ENCODE measurements at regions not wholly inside any gene's neighbourhood (a gene's known extent, or its start where the extent isn't known, plus 50 kb on each side); places are given as distances from the start of the nearest gene placed in this dataset.

GRCh38 chr1:59012378-59012777 lies 228.5 kb upstream of the JUN start:
- Histone ChIP-seq H3K27me3 (ENCODE audit: control insufficient read depth, insufficient read depth, low read length, poor library complexity, severe bottlenecking) (peaks cover 16% of the 10 kb centered on the region), H3K9ac (ENCODE audit: extremely low read depth, low read length, poor library complexity, severe bottlenecking) (no peak overlapping the region), H3K36me3 (ENCODE audit: control insufficient read depth, insufficient read depth, low read length) (no peaks in the 10 kb centered on the region), H3K4me3 (ENCODE audit: low read length) (no peak overlapping the region), H3K4me1 (ENCODE audit: control insufficient read depth, insufficient read depth, low read length) (peaks cover 8% of the 10 kb centered on the region), H3K9me3 (ENCODE audit: control insufficient read depth, low read length) (no peaks in the 10 kb centered on the region), H3K27ac (ENCODE audit: low read depth, low read length) (no peak overlapping the region)
- Mint-ChIP-seq H3K36me3 (ENCODE audit: low read depth) (no peaks in the 10 kb centered on the region), H3K4me3 (no peak overlapping the region), H3K27ac (no peak overlapping the region), H3K4me1 (peaks cover 38% of the 10 kb centered on the region), H3K27me3 (ENCODE audit: insufficient read depth) (peaks cover 8% of the 10 kb centered on the region), H3K9me3 (no peaks in the 10 kb centered on the region)
- 95 to 100% methylated on average over 1 to 3 of the region's 3 CpGs for WGBS, 2 experiments (ENCODE audit: insufficient coverage in 1 of 2, insufficient read length in 1 of 2)
- peak; percentile 7 for DNase-seq
- TF ChIP-seq CTCF (conservative IDR thresholded peaks at IDR 0.05), result no peak

- Mint-ChIP-seq H3K4me1 (peaks cover 38% of the 10 kb centered on the region), H3K4me3 (no peak overlapping the region), H3K9me3 (peaks cover 4% of the 10 kb centered on the region), H3K27ac (peak overlapping the region; percentile 76), H3K27me3 (ENCODE audit: insufficient read depth) (peaks cover 8% of the 10 kb centered on the region), H3K36me3 (ENCODE audit: low read depth) (no peaks in the 10 kb centered on the region)
- H3K4me3 ChIP-seq (ENCODE audit: low read length), result no peak overlapping the region
- DNase-seq, result peak; percentile 83
- peaks cover 7% of the 10 kb centered on the region for H3K9me3 ChIP-seq (ENCODE audit: control insufficient read depth, low read length)
- H3K4me1 ChIP-seq (ENCODE audit: control insufficient read depth, insufficient read depth, low read length), result peaks cover 8% of the 10 kb centered on the region
- H3K36me3 ChIP-seq (ENCODE audit: control insufficient read depth, insufficient read depth, low read length), result no peaks in the 10 kb centered on the region
- WGBS, 2 experiments (ENCODE audit: insufficient coverage in 1 of 2, insufficient read length in 1 of 2), result 32 to 41% methylated on average over 11 to 16 of the region's 16 CpGs
- H3K27me3 ChIP-seq (ENCODE audit: control insufficient read depth, insufficient read depth, low read length, poor library complexity, severe bottlenecking), result peaks cover 16% of the 10 kb centered on the region
- H3K27ac ChIP-seq (ENCODE audit: low read depth, low read length), result no peak overlapping the region
- no peak for TF ChIP-seq CTCF (conservative IDR thresholded peaks at IDR 0.05)
- no peak overlapping the region for H3K9ac ChIP-seq (ENCODE audit: extremely low read depth, low read length, poor library complexity, severe bottlenecking)
These were observed 229.6 kb upstream of the JUN start for GRCh38 chr1:59013276-59013927.

GRCh38 chr1:59013928-59014279 lies 230.1 kb upstream of the JUN start:
- Histone ChIP-seq H3K9me3 (ENCODE audit: control insufficient read depth, low read length) (peaks cover 11% of the 10 kb centered on the region), H3K27ac (ENCODE audit: low read depth, low read length) (no peak overlapping the region), H3K4me1 (ENCODE audit: control insufficient read depth, insufficient read depth, low read length) (peaks cover 8% of the 10 kb centered on the region), H3K27me3 (ENCODE audit: control insufficient read depth, insufficient read depth, low read length, poor library complexity, severe bottlenecking) (peaks cover 16% of the 10 kb centered on the region), H3K9ac (ENCODE audit: extremely low read depth, low read length, poor library complexity, severe bottlenecking) (no peak overlapping the region), H3K4me3 (ENCODE audit: low read length) (no peak overlapping the region), H3K36me3 (ENCODE audit: control insufficient read depth, insufficient read depth, low read length) (no peaks in the 10 kb centered on the region)
- no peak overlapping the region for H3K4me3 Mint-ChIP-seq
- TF ChIP-seq CTCF (conservative IDR thresholded peaks at IDR 0.05), result no peak
- peak overlapping the region; percentile 76 for H3K27ac Mint-ChIP-seq
- H3K4me1 Mint-ChIP-seq, result peaks cover 38% of the 10 kb centered on the region
- H3K36me3 Mint-ChIP-seq (ENCODE audit: low read depth), result no peaks in the 10 kb centered on the region
- 67% methylated on average over 3 of the region's 3 CpGs; no CpG with 5 or more reads in 1 of the 2 experiments for WGBS, 2 experiments (ENCODE audit: insufficient coverage in 1 of 2, insufficient read length in 1 of 2)
- no peak for DNase-seq
- peaks cover 9% of the 10 kb centered on the region for H3K9me3 Mint-ChIP-seq
- peaks cover 8% of the 10 kb centered on the region for H3K27me3 Mint-ChIP-seq (ENCODE audit: insufficient read depth)

Data from endodermal cell (in vitro differentiated cells).